ENCODE measurements at regions not wholly inside any gene's neighbourhood (a gene's known extent, or its start where the extent isn't known, plus 50 kb on each side); places are given as distances from the start of the nearest gene placed in this dataset.

DNA sequence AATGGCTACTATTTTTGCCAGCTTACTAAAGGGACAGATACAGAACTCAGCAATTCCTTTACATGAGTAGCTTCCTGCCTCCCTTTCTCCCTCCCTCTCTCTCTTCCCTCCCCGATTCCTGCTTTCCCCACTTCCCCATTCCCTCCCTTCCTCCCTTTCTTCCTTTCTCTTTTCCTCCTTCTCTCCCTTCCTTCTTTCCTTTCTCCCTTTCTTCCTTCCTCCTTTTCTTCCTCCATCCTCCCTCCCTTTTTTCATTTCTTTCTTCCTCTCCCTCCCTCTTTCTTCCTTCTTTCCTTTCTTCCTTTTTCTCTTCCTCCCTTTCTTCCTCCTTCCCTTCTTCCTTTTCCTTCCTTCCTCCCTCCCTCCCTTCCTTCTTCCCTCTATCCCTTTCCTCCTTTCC is 178.1 kb downstream of the RNF144B start:
- Histone ChIP-seq H2AFZ (replicated peaks; ENCODE audit: low read length, poor library complexity) (no peak overlapping the region), H2AK5ac (ENCODE audit: low read depth, low read length) (no peak overlapping the region), H3K27me3 (ENCODE audit: control insufficient read depth, insufficient read depth, low read length) (no peaks in the 10 kb centered on the region), H3K79me1 (ENCODE audit: low read depth in 1 of 2, low read length in 2 of 2) (no peaks in the 10 kb centered on the region), H3K4me3 (ENCODE audit: insufficient read depth, low read depth, low read length) (no peak overlapping the region), H3K9ac (ENCODE audit: low read depth, low read length) (no peak overlapping the region), H4K8ac (ENCODE audit: low read depth in 2 of 2, low read length in 2 of 2) (no peak overlapping the region), H3K14ac (replicated peaks; ENCODE audit: low read depth, low read length) (no peak overlapping the region), H4K91ac (ENCODE audit: insufficient read depth, low read depth, low read length) (no peak overlapping the region), H2BK5ac (ENCODE audit: low read depth, low read length, poor library complexity, severe bottlenecking) (no peak overlapping the region), H3K23ac (ENCODE audit: low read depth, low read length) (no peak overlapping the region), H3K56ac (ENCODE audit: extremely low read depth, insufficient read depth, low read length) (no peak overlapping the region), H2BK15ac (ENCODE audit: low read depth, low read length) (no peak overlapping the region), H3K18ac (ENCODE audit: low read depth, low read length) (no peak overlapping the region), H3K27ac (ENCODE audit: insufficient read depth, low read length) (no peak overlapping the region), H4K20me1 (ENCODE audit: insufficient read depth, low read length) (no peaks in the 10 kb centered on the region), H3K36me3 (ENCODE audit: control insufficient read depth, insufficient read depth, low read length) (no peaks in the 10 kb centered on the region), H2BK20ac (ENCODE audit: low read depth, low read length) (no peak overlapping the region), H2BK120ac (ENCODE audit: low read depth, low read length) (no peak overlapping the region), H3K4me1 (ENCODE audit: control insufficient read depth, insufficient read depth, low read length) (no peaks in the 10 kb centered on the region), H3K9me1 (ENCODE audit: insufficient read depth, low read length) (no peaks in the 10 kb centered on the region), H4K5ac (ENCODE audit: low read depth, low read length) (no peak overlapping the region), H2AK9ac (replicated peaks; ENCODE audit: low read depth, low read length, poor library complexity) (no peak overlapping the region), H3K4ac (ENCODE audit: low read depth, low read length) (no peak overlapping the region), H3K9me3 (ENCODE audit: control insufficient read depth, insufficient read depth, low read length) (no peaks in the 10 kb centered on the region), H3K4me2 (ENCODE audit: low read depth, low read length) (no peak overlapping the region)
- in situ Hi-C loops (cut with MboI; ENCODE audit: low sequenced_read_pairs) = no loop called here
- DNase-seq (no peak), ATAC-seq (ENCODE audit: low read depth) (no peak)
- 63% methylated on average over 1 of the region's 1 CpG; no CpG with 5 or more reads in 1 of the 2 experiments for WGBS, 2 experiments (ENCODE audit: extremely low coverage in 2 of 2, insufficient read length in 1 of 2)
- ChIA-PET POLR2A (ENCODE audit: unreplicated experiment) (no interaction called here), CTCF (no interaction called here)
- dilution Hi-C loops (cut with HindIII; ENCODE audit: low sequenced_read_pairs, unreplicated experiment) = no loop called here
- intact Hi-C loops (cut with micrococcal nuclease) = no loop called here
- no TSS peak for BruUV-seq (replicated peaks)
- TF ChIP-seq RCOR1 (IDR thresholded peaks at IDR 0.05; ENCODE audit: insufficient replicate concordance, low read length) (no peak), MAFK (IDR thresholded peaks at IDR 0.05; ENCODE audit: low read depth, low read length) (no peak), FOS (IDR thresholded peaks at IDR 0.05; ENCODE audit: low read depth, low read length) (no peak), RAD21 (IDR thresholded peaks at IDR 0.05; ENCODE audit: low read length) (no peak), BHLHE40 (IDR thresholded peaks at IDR 0.05; ENCODE audit: low read depth, low read length) (no peak), RFX5 (IDR thresholded peaks at IDR 0.05; ENCODE audit: low read depth, low read length) (no peak), MXI1 (IDR thresholded peaks at IDR 0.05; ENCODE audit: borderline replicate concordance, low read depth, low read length) (no peak), CEBPB (IDR thresholded peaks at IDR 0.05; ENCODE audit: low read depth, low read length) (no peak), CHD1 (IDR thresholded peaks at IDR 0.05; ENCODE audit: low read depth, low read length) (no peak), SMC3 (IDR thresholded peaks at IDR 0.05; ENCODE audit: low read depth, low read length) (no peak), NFE2L2 (IDR thresholded peaks at IDR 0.05; ENCODE audit: low read depth, low read length) (no peak), POLR2A (IDR thresholded peaks at IDR 0.05; ENCODE audit: low read depth, low read length) (no peak), MAZ (IDR thresholded peaks at IDR 0.05; ENCODE audit: borderline replicate concordance, low read depth, low read length) (no peak)
- TF ChIP-seq, protein P1, sequence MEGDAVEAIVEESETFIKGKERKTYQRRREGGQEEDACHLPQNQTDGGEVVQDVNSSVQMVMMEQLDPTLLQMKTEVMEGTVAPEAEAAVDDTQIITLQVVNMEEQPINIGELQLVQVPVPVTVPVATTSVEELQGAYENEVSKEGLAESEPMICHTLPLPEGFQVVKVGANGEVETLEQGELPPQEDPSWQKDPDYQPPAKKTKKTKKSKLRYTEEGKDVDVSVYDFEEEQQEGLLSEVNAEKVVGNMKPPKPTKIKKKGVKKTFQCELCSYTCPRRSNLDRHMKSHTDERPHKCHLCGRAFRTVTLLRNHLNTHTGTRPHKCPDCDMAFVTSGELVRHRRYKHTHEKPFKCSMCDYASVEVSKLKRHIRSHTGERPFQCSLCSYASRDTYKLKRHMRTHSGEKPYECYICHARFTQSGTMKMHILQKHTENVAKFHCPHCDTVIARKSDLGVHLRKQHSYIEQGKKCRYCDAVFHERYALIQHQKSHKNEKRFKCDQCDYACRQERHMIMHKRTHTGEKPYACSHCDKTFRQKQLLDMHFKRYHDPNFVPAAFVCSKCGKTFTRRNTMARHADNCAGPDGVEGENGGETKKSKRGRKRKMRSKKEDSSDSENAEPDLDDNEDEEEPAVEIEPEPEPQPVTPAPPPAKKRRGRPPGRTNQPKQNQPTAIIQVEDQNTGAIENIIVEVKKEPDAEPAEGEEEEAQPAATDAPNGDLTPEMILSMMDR (conservative IDR thresholded peaks at IDR 0.05; ENCODE audit: low read depth, low read length) = no peak
- TF ChIP-seq, protein P2, sequence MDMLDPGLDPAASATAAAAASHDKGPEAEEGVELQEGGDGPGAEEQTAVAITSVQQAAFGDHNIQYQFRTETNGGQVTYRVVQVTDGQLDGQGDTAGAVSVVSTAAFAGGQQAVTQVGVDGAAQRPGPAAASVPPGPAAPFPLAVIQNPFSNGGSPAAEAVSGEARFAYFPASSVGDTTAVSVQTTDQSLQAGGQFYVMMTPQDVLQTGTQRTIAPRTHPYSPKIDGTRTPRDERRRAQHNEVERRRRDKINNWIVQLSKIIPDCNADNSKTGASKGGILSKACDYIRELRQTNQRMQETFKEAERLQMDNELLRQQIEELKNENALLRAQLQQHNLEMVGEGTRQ (IDR thresholded peaks at IDR 0.05; ENCODE audit: low read depth, low read length) = no peak
- TF ChIP-seq, protein P3, sequence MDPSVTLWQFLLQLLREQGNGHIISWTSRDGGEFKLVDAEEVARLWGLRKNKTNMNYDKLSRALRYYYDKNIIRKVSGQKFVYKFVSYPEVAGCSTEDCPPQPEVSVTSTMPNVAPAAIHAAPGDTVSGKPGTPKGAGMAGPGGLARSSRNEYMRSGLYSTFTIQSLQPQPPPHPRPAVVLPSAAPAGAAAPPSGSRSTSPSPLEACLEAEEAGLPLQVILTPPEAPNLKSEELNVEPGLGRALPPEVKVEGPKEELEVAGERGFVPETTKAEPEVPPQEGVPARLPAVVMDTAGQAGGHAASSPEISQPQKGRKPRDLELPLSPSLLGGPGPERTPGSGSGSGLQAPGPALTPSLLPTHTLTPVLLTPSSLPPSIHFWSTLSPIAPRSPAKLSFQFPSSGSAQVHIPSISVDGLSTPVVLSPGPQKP (IDR thresholded peaks at IDR 0.05; ENCODE audit: borderline replicate concordance, low read depth, low read length) = no peak

Measured in IMR-90 (cell line).